Retinal pigment epithelial cell (primary cell): ENCODE measurements at regions not wholly inside any gene's neighbourhood (a gene's known extent, or its start where the extent isn't known, plus 50 kb on each side); places are given as distances from the start of the nearest gene placed in this dataset.
"Not testable (repeated sequence)": the region's sequence is repeated elsewhere in the genome, so short reads cannot be mapped to it uniquely, and the experiment has no call there.

ENCODE experiments used
- DNase-seq: peaks from one replicate; pipeline ENCODE4 v3.0.0-alpha.2; 2010; ENCODE audit warnings: low read depth
- H3K4me3 ChIP-seq: 2 replicates; pipeline ENCODE4 v1.5.1; 2011; ENCODE audit warnings: mild to moderate bottlenecking, low read length, control low read depth, moderate library complexity
- TF ChIP-seq, protein P1 (sequence below): conservative IDR thresholded peaks from 2 replicates; pipeline ENCODE4 v1.5.1; 2011; ENCODE audit warnings: low read depth, low read length, control low read depth, inconsistent platforms

DNA sequence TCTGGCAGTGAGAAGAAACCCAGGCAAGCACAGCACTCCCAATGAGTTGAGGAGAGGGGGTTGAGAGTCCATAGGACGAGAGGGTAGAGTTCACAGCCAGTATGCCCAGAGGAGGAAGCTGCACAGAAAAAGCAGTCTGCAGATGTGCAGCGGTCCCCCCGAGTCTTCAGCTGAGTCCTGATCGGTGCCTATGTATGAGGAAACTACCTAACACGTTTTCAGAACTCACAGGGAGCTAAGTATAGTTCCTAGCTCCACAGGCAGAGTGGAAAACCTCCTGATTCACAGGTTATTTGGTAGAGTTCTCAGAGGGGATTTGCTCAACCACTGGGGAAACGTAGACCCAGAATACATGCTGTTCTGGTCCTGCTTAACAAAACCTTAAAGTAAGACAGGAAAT, 271.3 kb upstream of the CNTNAP2 start:
- TF ChIP-seq, protein P1, sequence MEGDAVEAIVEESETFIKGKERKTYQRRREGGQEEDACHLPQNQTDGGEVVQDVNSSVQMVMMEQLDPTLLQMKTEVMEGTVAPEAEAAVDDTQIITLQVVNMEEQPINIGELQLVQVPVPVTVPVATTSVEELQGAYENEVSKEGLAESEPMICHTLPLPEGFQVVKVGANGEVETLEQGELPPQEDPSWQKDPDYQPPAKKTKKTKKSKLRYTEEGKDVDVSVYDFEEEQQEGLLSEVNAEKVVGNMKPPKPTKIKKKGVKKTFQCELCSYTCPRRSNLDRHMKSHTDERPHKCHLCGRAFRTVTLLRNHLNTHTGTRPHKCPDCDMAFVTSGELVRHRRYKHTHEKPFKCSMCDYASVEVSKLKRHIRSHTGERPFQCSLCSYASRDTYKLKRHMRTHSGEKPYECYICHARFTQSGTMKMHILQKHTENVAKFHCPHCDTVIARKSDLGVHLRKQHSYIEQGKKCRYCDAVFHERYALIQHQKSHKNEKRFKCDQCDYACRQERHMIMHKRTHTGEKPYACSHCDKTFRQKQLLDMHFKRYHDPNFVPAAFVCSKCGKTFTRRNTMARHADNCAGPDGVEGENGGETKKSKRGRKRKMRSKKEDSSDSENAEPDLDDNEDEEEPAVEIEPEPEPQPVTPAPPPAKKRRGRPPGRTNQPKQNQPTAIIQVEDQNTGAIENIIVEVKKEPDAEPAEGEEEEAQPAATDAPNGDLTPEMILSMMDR: no peak
- no peak for DNase-seq
- no peak overlapping the region for H3K4me3 ChIP-seq

DNA sequence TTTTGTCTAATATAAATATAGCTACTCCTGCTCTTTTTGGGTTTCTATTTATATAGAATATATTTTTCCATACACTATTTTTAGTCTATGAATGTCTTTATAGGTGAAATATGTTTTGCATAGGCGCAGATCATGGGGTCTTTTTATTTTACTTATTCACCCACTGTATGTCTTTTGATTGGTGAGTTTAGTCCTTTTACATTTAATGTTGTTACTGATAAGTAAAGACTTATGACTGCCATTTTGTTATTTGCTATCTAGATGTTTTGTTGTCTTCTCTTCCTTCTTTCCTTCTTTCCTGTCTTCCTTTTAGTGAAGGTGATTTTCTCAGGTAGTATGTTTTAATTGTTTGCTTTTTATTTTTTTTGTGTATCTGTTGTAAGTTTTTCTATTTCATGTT, 276.8 kb upstream of the CNTNAP2 start:
- H3K4me3 ChIP-seq: no peak overlapping the region
- no peak for DNase-seq
- TF ChIP-seq, protein P1: no peak

DNA sequence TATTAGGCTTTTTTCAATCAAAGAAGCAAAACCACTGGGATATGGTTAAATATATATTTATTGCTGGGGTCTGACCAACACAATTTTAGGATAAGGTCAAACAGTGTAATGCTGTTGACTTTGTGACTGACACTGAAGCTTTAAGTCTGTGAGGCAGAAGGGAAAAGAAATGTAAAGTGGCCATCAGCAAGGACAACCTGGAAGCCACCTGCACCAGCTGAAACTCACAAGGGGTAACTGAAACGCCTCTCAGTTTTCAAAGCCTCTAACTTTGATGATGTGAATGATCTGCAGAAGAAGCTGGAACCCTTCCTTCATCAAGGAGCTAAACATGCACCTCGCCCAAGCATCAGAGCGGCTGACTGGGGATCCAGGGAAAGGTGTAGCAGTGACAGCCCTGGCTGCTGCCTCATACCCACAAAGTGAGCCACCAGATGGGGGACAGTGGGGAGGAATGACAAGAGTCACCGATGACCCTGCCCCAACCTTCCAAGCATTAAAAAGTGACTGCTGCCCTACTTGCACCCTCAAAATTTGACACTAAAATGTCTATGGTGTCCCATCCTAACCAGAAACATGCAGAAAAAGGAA, 284.9 kb upstream of the CNTNAP2 start:
- no peak overlapping the region for H3K4me3 ChIP-seq
- no peak for DNase-seq
- TF ChIP-seq, protein P1: no peak

DNA sequence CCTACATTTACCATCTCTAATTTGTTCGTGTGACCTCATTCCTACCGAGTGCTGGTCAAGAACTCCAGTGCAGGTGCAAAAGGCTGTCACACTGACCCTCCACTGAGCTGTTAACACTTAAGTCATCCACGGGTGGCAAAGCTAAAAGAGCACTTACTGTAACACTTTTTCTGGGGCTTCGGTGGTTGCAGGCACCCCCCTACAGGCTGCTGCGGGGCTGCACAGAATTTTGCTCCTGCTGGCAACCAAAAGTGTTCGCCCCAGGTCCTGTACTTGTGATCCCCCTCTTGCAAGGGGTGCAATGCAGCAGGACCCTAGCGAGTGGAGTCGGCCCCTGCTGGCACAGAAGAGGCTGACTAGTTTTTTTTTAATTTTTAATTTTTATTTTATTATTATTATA, 298.9 kb upstream of the CNTNAP2 start:
- TF ChIP-seq, protein P1: no peak
- DNase-seq: no peak
- H3K4me3 ChIP-seq: no peak overlapping the region

DNA sequence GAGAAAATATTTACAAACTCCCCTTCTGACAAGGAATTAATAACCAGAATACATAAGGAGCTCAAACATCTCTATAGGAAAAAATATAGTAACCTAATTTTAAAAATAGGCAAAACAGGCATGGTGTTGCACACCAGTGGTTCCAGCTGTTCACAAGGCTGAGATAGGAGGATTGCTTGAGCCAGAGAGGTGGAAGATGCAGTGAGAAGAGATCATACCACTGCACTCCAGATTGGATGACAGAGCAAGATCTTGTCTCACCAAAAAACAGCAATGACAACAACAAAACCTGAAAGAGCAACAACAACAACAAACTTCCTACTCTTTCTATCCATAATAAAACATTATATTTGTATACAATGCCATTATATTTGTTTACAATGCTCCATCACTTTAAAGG, 304.4 kb upstream of the CNTNAP2 start:
- TF ChIP-seq, protein P1: no peak
- DNase-seq: no peak
- no peak overlapping the region for H3K4me3 ChIP-seq

DNA sequence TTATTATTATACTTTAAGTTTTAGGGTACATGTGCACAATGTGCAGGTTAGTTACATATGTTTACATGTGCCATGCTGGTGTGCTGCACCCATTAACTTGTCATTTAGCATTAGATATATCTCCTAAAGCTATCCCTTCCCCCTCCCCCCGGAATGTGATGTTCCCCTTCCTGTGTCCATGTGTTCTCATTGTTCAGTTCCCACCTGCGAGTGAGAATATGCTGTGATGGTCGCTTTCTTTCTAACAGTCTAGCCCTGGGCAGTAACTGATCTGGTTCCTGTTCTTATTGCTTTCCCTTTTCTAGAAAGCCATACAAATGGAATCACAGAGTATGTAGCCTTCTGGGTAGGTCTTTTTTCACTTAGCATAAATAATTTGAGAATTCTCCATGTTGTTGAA, 311.1 kb upstream of the CNTNAP2 start:
- not testable (repeated sequence) for H3K4me3 ChIP-seq, DNase-seq

DNA sequence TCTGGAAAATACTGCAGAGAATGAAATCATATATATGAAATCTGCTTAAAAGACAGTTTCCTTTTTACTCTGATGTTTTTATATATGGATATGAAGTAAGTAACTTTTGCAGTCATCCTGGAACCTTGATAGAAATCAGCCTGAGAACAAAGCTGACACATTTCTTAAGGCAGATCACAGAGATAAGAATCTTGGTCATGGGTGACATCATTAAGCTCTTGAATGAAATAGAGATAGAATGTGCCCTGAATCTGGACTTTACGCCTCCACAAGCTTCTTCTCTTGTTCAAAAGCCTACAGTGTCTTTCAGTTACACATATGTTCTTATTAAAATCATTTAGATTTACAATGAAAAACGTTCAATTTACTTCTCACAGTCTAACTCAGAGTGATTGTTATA, 319.1 kb upstream of the CNTNAP2 start:
- H3K4me3 ChIP-seq: no peak overlapping the region
- DNase-seq: no peak
- TF ChIP-seq, protein P1: no peak

DNA sequence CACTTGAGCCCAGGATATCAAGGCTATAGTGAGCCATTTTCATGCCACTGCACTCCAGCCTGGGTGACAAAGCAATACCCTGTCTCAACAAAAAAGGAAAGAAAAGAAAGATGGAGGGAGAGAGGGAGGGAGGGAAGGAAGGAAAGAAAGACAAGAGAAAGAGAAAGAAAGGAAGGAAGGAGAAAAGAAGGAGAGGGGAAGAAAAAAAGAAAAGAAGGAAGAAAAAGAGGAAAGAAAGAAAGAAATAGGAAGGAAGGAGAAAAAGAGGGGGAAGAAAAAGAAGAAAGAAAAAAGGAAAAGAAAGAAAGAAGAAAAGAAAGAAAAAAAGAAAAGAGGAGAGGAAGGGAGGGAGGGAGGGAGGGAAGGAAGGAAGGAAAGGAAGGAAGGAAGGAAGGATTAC, 321.5 kb upstream of the CNTNAP2 start:
- TF ChIP-seq, protein P1: no peak
- no peak for DNase-seq
- H3K4me3 ChIP-seq: no peak overlapping the region
